Panc1 (cell line): ENCODE measurements at regions not wholly inside any gene's neighbourhood (a gene's known extent, or its start where the extent isn't known, plus 50 kb on each side); places are given as distances from the start of the nearest gene placed in this dataset.

Source experiments
- ATAC-seq: fragments of 200-7000 bp; cut with Tn5 transposase; 2 replicates; pipeline ENCODE4 v1.9.1; 2020; ENCODE audit warnings: mild to moderate bottlenecking, moderate library complexity
- BruUV-seq: library from RNA; stranded (reverse); fragments of 400-500 nt; replicated peaks from 2 replicates; lab custom pipeline; 2021; lab: Mats Ljungman, UMichigan
- CTCF ChIA-PET: fragments of 300-600 bp; sonication (Branson Sonifier 250); formaldehyde crosslinking; loops from one replicate; lab custom pipeline; 2022; ENCODE audit warnings: antibody characterized with exemption; lab: Charles Lee
- POLR2A ChIA-PET: fragments of 300-600 bp; sonication (Branson Sonifier 250); formaldehyde crosslinking; loops from one replicate; lab custom pipeline; 2022; ENCODE audit warnings: antibody characterized with exemption; lab: Charles Lee
- DNase-seq: peaks from one replicate; pipeline ENCODE4 v3.0.0-alpha.2; 2010; ENCODE audit warnings: low read depth, low spot score
- H3K27ac ChIP-seq: 2 replicates; pipeline ENCODE4 v1.5.1; 2011; ENCODE audit warnings: mild to moderate bottlenecking, low read length, inconsistent platforms
- H3K27me3 ChIP-seq: fragments of 200-500 bp; sonication (Bioruptor generic); 2 replicates; pipeline ENCODE4 v1.6.0; 2014; ENCODE audit warnings: low read length, inconsistent platforms; ENCODE audit not compliant: control insufficient read depth, insufficient read depth
- H3K36me3 ChIP-seq: fragments of 200-500 bp; sonication (Bioruptor generic); 2 replicates; pipeline ENCODE4 v1.5.1; 2014; ENCODE audit warnings: inconsistent platforms, mild to moderate bottlenecking, low read length, moderate library complexity; ENCODE audit not compliant: control insufficient read depth, insufficient read depth
- H3K4me1 ChIP-seq: 2 replicates; pipeline ENCODE4 v1.5.1; 2011; ENCODE audit warnings: inconsistent platforms, mild to moderate bottlenecking, low read length, moderate library complexity; ENCODE audit not compliant: control insufficient read depth, insufficient read depth
- H3K4me3 ChIP-seq, 2 experiments: 2 replicates each; pipeline ENCODE4 v1.5.1; 2011 to 2012; ENCODE audit warnings: low read depth in 2 of 2, low read length in 2 of 2, mild to moderate bottlenecking in 2 of 2, inconsistent platforms in 1 of 2, moderate library complexity in 1 of 2
- H3K9me3 ChIP-seq: fragments of 200-500 bp; sonication (Bioruptor generic); 2 replicates; pipeline ENCODE4 v1.5.1; 2014; ENCODE audit warnings: low read depth, mild to moderate bottlenecking, inconsistent platforms, low read length, moderate library complexity; ENCODE audit not compliant: control insufficient read depth, insufficient read depth
- CTCF ChIP-seq: fragments of 450-650 bp; IDR thresholded peaks from 2 replicates; pipeline ENCODE4 v1.5.1; 2017; ENCODE audit warnings: mild to moderate bottlenecking
- POLR2AphosphoS5 ChIP-seq: IDR thresholded peaks from 2 replicates; pipeline ENCODE4 v1.6.1; 2012; ENCODE audit warnings: mild to moderate bottlenecking, low read depth, low read length, moderate library complexity
- REST ChIP-seq, 2 experiments: IDR thresholded peaks; 2 replicates each; pipeline ENCODE4 v1.6.1; 2011 to 2012; ENCODE audit warnings: low read depth in 2 of 2, control low read depth in 1 of 2, low read length in 1 of 2, mild to moderate bottlenecking in 1 of 2, moderate library complexity in 1 of 2; ENCODE audit not compliant: insufficient read depth in 1 of 2
- SIN3A ChIP-seq: IDR thresholded peaks from 2 replicates; pipeline ENCODE4 v1.6.1; 2012; ENCODE audit warnings: low read depth, mild to moderate bottlenecking, low read length, moderate library complexity, borderline replicate concordance; ENCODE audit not compliant: insufficient read depth
- TCF7L2 ChIP-seq: IDR thresholded peaks from 2 replicates; pipeline ENCODE4 v1.6.1; 2011; ENCODE audit warnings: mild to moderate bottlenecking, low read depth, low read length, inconsistent platforms
- in situ Hi-C: cut with HindIII; loops from 2 replicates; pipeline ENCODE4 v1.10.0; 2016; ENCODE audit warnings: low sequenced_read_pairs, low pct_unique_long_range_greater_than_20kb
- intact Hi-C: fragments of 100-400 bp; cut with micrococcal nuclease; formaldehyde crosslinking; loops from one replicate; pipeline ENCODE4 v1.10.0; 2022; ENCODE audit not compliant: unreplicated experiment

- H3K4me1 ChIP-seq = no peaks in the 10 kb centered on the region
- DNase-seq (no peak), ATAC-seq (no peak)
- ChIA-PET POLR2A (no interaction called here), CTCF (no interaction called here)
- intact Hi-C loops (no loop called here), in situ Hi-C loops (no loop called here)
- H3K27ac ChIP-seq = no peak overlapping the region
- no peaks in the 10 kb centered on the region for H3K9me3 ChIP-seq
- H3K36me3 ChIP-seq = no peaks in the 10 kb centered on the region
- H3K4me3 ChIP-seq = no peak overlapping the region
- TF ChIP-seq REST (IDR thresholded peaks at IDR 0.05; ENCODE audit: insufficient read depth in 1 of 2, low read depth in 2 of 2, low read length in 1 of 2) (no peak), CTCF (no peak)
- no peaks in the 10 kb centered on the region for H3K27me3 ChIP-seq
- no TSS peak for BruUV-seq
Measured at GRCh38 chr4:177964693-177965168, 522.5 kb upstream of the AGA start.

DNA sequence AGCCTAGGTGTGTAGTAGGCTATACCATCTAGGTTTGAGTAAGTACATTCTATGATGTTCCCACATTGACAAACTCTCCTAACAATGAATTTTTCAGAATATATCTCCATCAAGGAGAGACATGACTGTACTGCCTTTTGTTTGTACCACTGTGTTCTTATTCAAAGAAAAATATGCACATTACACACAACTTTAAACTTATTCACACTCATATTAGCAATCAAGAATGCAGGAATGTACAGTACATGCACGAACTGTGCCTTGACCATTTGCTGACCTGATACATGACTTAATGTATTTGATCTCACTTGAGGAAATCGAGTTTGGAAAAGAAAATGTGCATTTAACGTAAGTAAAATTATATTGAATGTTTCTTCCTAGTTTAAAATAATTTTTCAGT, 525.1 kb upstream of the AGA start:
- Histone ChIP-seq H3K36me3 (no peaks in the 10 kb centered on the region), H3K9me3 (no peaks in the 10 kb centered on the region), H3K4me1 (no peaks in the 10 kb centered on the region), H3K27me3 (no peaks in the 10 kb centered on the region), H3K4me3 (no peak overlapping the region), H3K27ac (no peak overlapping the region)
- TF ChIP-seq POLR2AphosphoS5 (no peak), SIN3A (no peak), CTCF (no peak), TCF7L2 (no peak)
- no peak for DNase-seq
- no peak for ATAC-seq
- ChIA-PET CTCF (no interaction called here), POLR2A (no interaction called here)
- in situ Hi-C loops (no loop called here), intact Hi-C loops (no loop called here)
- no TSS peak for BruUV-seq
